OCI-LY7 (cell line): ENCODE measurements at regions not wholly inside any gene's neighbourhood (a gene's known extent, or its start where the extent isn't known, plus 50 kb on each side); places are given as distances from the start of the nearest gene placed in this dataset.

ENCODE experiments used
- BruUV-seq: library from RNA; stranded (reverse); fragments of 400-500 nt; replicated peaks from 2 replicates; lab custom pipeline; 2021; lab: Mats Ljungman, UMichigan
- CTCF ChIA-PET: fragments of 300-600 bp; sonication (Branson Sonifier 250); formaldehyde crosslinking; loops from one replicate; lab custom pipeline; 2022; ENCODE audit warnings: antibody characterized with exemption; ENCODE audit not compliant: unreplicated experiment; lab: Charles Lee
- POLR2A ChIA-PET: fragments of 300-600 bp; sonication (Branson Sonifier 250); formaldehyde crosslinking; loops from one replicate; lab custom pipeline; 2022; ENCODE audit warnings: antibody characterized with exemption; lab: Charles Lee
- DNase-seq: peaks from one replicate; pipeline ENCODE4 v3.0.0-alpha.2; 2015; ENCODE audit warnings: low spot score
- H2AFZ ChIP-seq: fragments of 200-600 bp; sonication (generic), shearing (Covaris generic); 2 replicates; pipeline ENCODE4 v1.6.1; 2014; ENCODE audit warnings: mild to moderate bottlenecking, antibody characterized with exemption, low read length, moderate library complexity
- H3K27ac ChIP-seq: fragments of 200-600 bp; sonication (generic); 2 replicates; pipeline ENCODE4 v1.5.1; 2014; ENCODE audit warnings: mixed run types, low read depth, mild to moderate bottlenecking, moderate library complexity, low read length, inconsistent platforms; ENCODE audit not compliant: poor library complexity, severe bottlenecking
- H3K36me3 ChIP-seq: fragments of 200-600 bp; sonication (generic); 2 replicates; pipeline ENCODE4 v1.6.1; 2014; ENCODE audit warnings: mild to moderate bottlenecking, antibody characterized with exemption, low read length, moderate library complexity, mixed read lengths; ENCODE audit not compliant: insufficient read depth
- H3K4me1 ChIP-seq: fragments of 200-600 bp; sonication (generic); 2 replicates; pipeline ENCODE4 v1.5.1; 2014; ENCODE audit warnings: mild to moderate bottlenecking, low read length; ENCODE audit not compliant: insufficient read depth, poor library complexity, severe bottlenecking
- H3K4me2 ChIP-seq: fragments of 200-600 bp; sonication (generic); 2 replicates; pipeline ENCODE4 v1.6.1; 2014; ENCODE audit warnings: mild to moderate bottlenecking, low read length
- H3K4me3 ChIP-seq: fragments of 200-600 bp; sonication (generic); 2 replicates; pipeline ENCODE4 v1.5.1; 2014; ENCODE audit warnings: mild to moderate bottlenecking, low read depth, low read length; ENCODE audit not compliant: poor library complexity, severe bottlenecking
- H3K79me2 ChIP-seq: fragments of 200-600 bp; sonication (generic); 2 replicates; pipeline ENCODE4 v1.6.1; 2016; ENCODE audit warnings: low read depth, mild to moderate bottlenecking, low read length, moderate library complexity, mixed read lengths; ENCODE audit not compliant: insufficient read depth
- H3K9me2 ChIP-seq: fragments of 200-600 bp; sonication (generic); 2 replicates; pipeline ENCODE4 v1.6.1; 2016; ENCODE audit warnings: mild to moderate bottlenecking, low read length, mixed read lengths; ENCODE audit not compliant: insufficient read depth
- H3K9me3 ChIP-seq: fragments of 200-600 bp; sonication (generic); 2 replicates; pipeline ENCODE4 v1.6.1; 2014; ENCODE audit warnings: mild to moderate bottlenecking, mixed run types, low read length, mixed read lengths
- H4K20me1 ChIP-seq: fragments of 200-600 bp; sonication (generic); 2 replicates; pipeline ENCODE4 v1.6.1; 2014; ENCODE audit warnings: mild to moderate bottlenecking, antibody characterized with exemption, low read length, moderate library complexity, mixed read lengths; ENCODE audit not compliant: insufficient read depth
- EZH2phosphoT487 ChIP-seq: fragments of 200-600 bp; sonication (generic); IDR thresholded peaks from 2 replicates; pipeline ENCODE4 v1.6.1; 2018; ENCODE audit warnings: low read depth, borderline replicate concordance, mild to moderate bottlenecking, mixed run types, antibody characterized with exemption, low read length, moderate library complexity, mixed read lengths
- intact Hi-C: fragments of 100-400 bp; cut with micrococcal nuclease; formaldehyde crosslinking; loops from one replicate; pipeline ENCODE4 v1.10.0; 2022; ENCODE audit not compliant: unreplicated experiment
- TF ChIP-seq, protein P1 (sequence below): fragments of 200-600 bp; sonication (generic); conservative IDR thresholded peaks from 2 replicates; pipeline ENCODE4 v1.5.1; 2014; ENCODE audit warnings: mild to moderate bottlenecking, antibody characterized with exemption, low read length, moderate library complexity, mixed read lengths

DNA sequence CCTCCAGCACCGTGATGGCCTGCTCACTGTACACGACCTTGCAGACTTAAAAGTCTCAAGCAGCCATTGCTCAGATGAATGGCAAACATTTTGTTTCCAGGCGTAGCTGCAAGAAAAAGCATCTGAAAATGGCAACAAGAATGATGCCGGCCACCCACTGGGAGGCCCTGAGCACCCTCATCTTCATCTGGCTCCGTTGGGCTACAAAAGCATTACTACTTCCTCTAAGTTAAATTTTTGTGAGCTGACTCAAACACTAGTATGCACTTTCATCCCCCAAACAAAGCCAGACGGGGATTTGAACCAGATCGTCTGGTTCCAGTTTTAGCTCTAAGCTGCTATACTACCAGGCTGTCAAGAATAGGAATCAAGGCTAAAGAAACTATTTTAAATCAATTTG is 116.6 kb upstream of the CDK1 start:
- BruUV-seq: no TSS peak
- H4K20me1 ChIP-seq: no peaks in the 10 kb centered on the region
- no peaks in the 10 kb centered on the region for H3K36me3 ChIP-seq
- intact Hi-C loops: no loop called here
- ChIA-PET POLR2A (no interaction called here), CTCF (no interaction called here)
- H2AFZ ChIP-seq: no peak overlapping the region
- no peak for DNase-seq
- TF ChIP-seq EZH2phosphoT487: no peak
- no peak overlapping the region for H3K4me3 ChIP-seq
- H3K4me2 ChIP-seq: no peak overlapping the region
- no peaks in the 10 kb centered on the region for H3K9me2 ChIP-seq
- H3K27ac ChIP-seq: no peak overlapping the region
- H3K9me3 ChIP-seq: no peaks in the 10 kb centered on the region
- H3K79me2 ChIP-seq: no peaks in the 10 kb centered on the region
- H3K4me1 ChIP-seq: no peaks in the 10 kb centered on the region

DNA sequence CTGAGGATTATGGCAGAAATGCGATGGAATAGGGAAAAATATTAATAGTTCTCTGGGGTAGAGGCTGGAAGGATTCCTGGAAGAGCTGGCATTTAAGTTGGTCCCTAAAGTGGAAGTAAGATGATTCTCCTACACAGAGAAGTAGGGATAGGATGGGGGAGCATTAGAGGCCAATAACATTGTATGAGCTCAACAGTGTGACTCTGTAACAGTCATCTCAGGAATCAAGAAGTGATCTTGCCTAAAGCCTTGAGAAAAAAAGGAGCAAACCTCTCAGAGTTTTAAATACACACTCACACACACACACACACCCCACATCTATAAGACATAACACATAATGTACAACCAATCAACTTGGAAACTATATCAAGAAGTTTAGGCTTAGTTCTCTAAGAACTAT is 117.7 kb upstream of the CDK1 start:
- no TSS peak for BruUV-seq
- no peak for DNase-seq
- Histone ChIP-seq H3K4me1 (no peaks in the 10 kb centered on the region), H3K36me3 (no peaks in the 10 kb centered on the region), H3K27ac (no peak overlapping the region), H2AFZ (no peak overlapping the region), H3K9me2 (no peaks in the 10 kb centered on the region), H4K20me1 (no peaks in the 10 kb centered on the region), H3K4me3 (no peak overlapping the region), H3K79me2 (no peaks in the 10 kb centered on the region), H3K4me2 (no peak overlapping the region), H3K9me3 (no peaks in the 10 kb centered on the region)
- TF ChIP-seq, protein P1, sequence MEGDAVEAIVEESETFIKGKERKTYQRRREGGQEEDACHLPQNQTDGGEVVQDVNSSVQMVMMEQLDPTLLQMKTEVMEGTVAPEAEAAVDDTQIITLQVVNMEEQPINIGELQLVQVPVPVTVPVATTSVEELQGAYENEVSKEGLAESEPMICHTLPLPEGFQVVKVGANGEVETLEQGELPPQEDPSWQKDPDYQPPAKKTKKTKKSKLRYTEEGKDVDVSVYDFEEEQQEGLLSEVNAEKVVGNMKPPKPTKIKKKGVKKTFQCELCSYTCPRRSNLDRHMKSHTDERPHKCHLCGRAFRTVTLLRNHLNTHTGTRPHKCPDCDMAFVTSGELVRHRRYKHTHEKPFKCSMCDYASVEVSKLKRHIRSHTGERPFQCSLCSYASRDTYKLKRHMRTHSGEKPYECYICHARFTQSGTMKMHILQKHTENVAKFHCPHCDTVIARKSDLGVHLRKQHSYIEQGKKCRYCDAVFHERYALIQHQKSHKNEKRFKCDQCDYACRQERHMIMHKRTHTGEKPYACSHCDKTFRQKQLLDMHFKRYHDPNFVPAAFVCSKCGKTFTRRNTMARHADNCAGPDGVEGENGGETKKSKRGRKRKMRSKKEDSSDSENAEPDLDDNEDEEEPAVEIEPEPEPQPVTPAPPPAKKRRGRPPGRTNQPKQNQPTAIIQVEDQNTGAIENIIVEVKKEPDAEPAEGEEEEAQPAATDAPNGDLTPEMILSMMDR: no peak
- TF ChIP-seq EZH2phosphoT487: no peak
- intact Hi-C loops: no loop called here
- POLR2A ChIA-PET: no interaction called here
- CTCF ChIA-PET: no interaction called here

DNA sequence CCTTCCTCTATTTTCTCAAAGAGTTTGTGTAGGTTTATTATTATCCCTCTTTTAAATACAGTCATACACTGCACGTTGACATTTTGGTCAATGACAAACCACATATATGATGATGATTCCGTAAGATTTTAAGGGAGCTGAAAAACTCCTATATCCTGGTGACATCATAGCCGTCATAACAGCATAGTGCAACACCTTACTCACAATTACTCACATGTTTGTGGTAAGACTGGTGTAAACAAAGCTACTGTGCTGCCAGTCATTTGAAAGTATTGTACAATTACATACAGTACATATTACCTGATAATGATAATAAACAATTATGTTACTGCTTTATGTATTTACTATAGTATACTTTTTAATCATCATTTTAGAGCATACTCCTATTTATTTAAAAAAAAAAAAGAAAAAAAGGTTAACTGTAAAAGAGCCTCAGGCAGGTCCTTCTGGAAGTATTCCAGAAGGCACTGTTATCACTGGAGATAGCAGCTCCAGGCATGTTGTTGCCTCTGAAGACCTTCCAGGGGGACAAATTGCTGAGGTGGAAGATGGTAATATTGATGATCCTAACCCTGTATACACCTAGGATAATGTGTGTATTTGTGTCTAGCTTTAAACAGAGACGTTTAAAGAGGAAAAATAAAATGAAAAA is 123.3 kb upstream of the CDK1 start:
- H2AFZ ChIP-seq: no peak overlapping the region
- no peak for DNase-seq
- H3K4me3 ChIP-seq: no peak overlapping the region
- no peak overlapping the region for H3K27ac ChIP-seq
- ChIA-PET POLR2A (no interaction called here), CTCF (interaction anchor here (0.6 kb wide), 2 partner anchors 79 to 417 kb away, joined by 3 read pairs; no protein-coding TSS in a partner anchor)
- intact Hi-C loops: loop anchor here (10.0 kb wide), 1 partner anchor 110 kb away; no protein-coding TSS in a partner anchor
- no peak for TF ChIP-seq EZH2phosphoT487
- TF ChIP-seq, protein P1: no peak
- no peak overlapping the region for H3K4me2 ChIP-seq
- no TSS peak for BruUV-seq
- H3K79me2 ChIP-seq: no peaks in the 10 kb centered on the region
- H3K9me2 ChIP-seq: no peaks in the 10 kb centered on the region
- H3K9me3 ChIP-seq: no peaks in the 10 kb centered on the region
- no peaks in the 10 kb centered on the region for H4K20me1 ChIP-seq
- H3K36me3 ChIP-seq: no peaks in the 10 kb centered on the region
- peaks cover 7% of the 10 kb centered on the region for H3K4me1 ChIP-seq
